AG10803 (cell line): ENCODE measurements at regions not wholly inside any gene's neighbourhood (a gene's known extent, or its start where the extent isn't known, plus 50 kb on each side); places are given as distances from the start of the nearest gene placed in this dataset.

Experiments
- DNase-seq: peaks from one replicate; pipeline ENCODE4 v3.0.0; 2010; ENCODE audit warnings: low read depth
- H3K4me3 ChIP-seq: 2 replicates; pipeline ENCODE4 v1.5.1; 2011; ENCODE audit warnings: mild to moderate bottlenecking, low read length, control low read depth
- CTCF ChIP-seq: conservative IDR thresholded peaks from 2 replicates; pipeline ENCODE4 v1.5.1; 2011; ENCODE audit warnings: mild to moderate bottlenecking, low read length, control low read depth, inconsistent platforms

DNA sequence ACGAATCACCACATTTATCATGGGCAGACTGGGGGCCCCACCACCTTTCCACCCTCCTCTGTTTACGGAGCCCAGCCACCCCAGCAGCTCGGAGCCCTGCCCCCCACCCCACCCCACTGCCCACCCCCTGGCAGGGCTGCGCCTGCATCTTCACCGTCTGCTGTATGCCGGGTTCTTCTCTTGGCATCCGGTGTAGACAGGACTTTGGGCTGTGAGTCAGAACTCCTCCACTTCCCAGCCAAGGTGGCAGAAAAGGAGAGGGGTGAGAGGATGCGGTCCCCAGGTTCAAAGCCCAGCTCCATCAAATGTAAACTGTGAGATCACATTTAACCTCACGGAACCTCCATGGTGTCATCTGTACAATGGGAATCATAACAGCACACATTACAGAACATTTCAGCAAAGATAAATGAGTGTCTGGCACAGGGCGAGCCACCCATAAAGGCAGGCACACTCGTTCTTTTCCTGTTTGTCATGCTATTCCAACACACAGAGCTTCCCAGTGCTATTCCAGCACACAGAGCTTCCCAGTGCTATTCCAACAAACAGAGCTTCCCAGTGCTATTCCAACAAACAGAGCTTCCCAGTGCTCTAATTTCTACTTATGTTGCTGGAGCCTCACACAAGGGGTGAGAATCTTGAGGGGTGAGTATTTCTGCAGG lies 292.7 kb upstream of the RTL1 start:
- H3K4me3 ChIP-seq = no peak overlapping the region
- no peak for TF ChIP-seq CTCF
- no peak for DNase-seq

- H3K4me3 ChIP-seq = no peak overlapping the region
- DNase-seq = no peak
- no peak for TF ChIP-seq CTCF
These were observed 293.5 kb upstream of the RTL1 start for GRCh38 chr14:101196795-101197590.

- TF ChIP-seq CTCF = no peak
These were observed 294.3 kb upstream of the RTL1 start for GRCh38 chr14:101197595-101198397.

DNA sequence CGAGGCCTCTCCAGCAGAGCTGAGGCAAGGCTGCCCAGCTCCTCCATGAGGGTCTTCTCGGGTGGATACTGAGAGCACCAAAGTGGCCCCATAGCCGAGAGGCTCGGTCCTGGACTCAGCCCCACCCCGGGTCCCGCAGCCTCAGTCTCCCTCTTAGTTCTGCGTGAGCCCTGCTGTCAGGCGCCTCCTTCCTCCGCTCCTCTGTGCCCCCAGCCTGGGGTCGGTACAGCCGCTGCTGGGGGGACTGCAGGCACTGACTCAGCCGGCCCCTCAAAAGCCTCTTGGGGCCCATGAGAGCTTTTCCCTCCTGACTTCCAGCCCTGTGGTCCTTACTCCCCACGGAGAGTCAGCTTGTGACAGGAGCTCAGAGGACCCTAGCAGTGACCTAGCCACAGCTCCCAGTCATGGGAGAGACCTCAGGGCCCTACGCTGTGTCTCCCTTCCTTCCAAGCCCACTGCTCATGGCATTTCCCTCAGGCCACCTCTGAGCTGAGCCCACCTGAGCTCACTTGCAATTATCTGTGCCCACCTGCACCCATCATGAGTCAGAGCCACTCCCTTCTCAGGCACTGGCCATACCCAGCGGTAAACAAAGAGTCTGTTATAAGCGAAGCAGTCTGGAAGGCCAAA lies 295.0 kb upstream of the RTL1 start:
- no peak for DNase-seq

More at GRCh38 chr14:101197595-101198397, 294.3 kb upstream of the RTL1 start:
- H3K4me3 ChIP-seq = no peak overlapping the region
- DNase-seq = no peak

GRCh38 chr14:101199028-101199770 lies 295.7 kb upstream of the RTL1 start:
- no peak for DNase-seq
- H3K4me3 ChIP-seq = no peak overlapping the region
- no peak for TF ChIP-seq CTCF

More for the DNA sequence above, 295.0 kb upstream of the RTL1 start:
- H3K4me3 ChIP-seq = no peak overlapping the region
- no peak for TF ChIP-seq CTCF

DNA sequence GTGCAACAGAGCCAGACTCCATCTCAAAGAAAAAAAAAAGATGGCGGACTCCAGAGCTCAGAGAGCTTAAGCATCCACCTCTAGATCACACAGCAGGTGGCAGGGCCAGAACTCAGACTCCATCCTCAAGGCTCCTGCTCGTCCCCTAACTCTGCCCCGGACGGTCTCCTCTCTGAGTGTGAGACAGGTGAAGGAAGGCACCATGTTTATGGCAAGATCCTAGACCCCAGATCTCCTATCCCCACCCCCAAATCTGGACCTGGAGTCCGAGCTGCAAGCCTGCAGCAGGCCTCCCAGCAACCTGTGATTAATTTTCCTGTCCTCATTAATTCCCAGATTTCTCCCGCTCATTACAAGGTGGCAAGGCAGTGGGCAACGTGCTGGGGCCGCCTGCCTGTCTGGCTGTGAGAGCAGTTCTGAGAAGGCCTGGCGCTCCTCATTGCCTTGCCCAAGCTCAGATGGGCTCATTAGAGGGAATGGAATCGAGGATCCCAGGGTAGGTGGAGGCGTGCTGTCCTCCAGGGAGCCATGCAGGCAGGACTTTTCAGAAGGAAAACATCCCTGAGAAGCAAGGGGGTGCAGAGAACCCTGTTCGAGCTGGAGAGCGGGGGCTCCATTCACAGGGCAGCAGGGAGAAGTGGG lies 296.6 kb upstream of the RTL1 start:
- no peak overlapping the region for H3K4me3 ChIP-seq
- DNase-seq = no peak
- TF ChIP-seq CTCF = no peak
